ENCODE measurements at regions not wholly inside any gene's neighbourhood (a gene's known extent, or its start where the extent isn't known, plus 50 kb on each side); places are given as distances from the start of the nearest gene placed in this dataset.

GRCh38 chr17:79476074-79476652 lies 134.7 kb downstream of the RBFOX3 start:
- TF ChIP-seq CTCF (IDR thresholded peaks at IDR 0.05; ENCODE audit: insufficient read depth, low read length, poor library complexity, severe bottlenecking) (no peak), EZH2phosphoT487 (conservative IDR thresholded peaks at IDR 0.05; ENCODE audit: low read length) (no peak)

Measured in SU-DHL-6 (cell line).